SK-MEL-5 (cell line): ENCODE measurements at regions not wholly inside any gene's neighbourhood (a gene's known extent, or its start where the extent isn't known, plus 50 kb on each side); places are given as distances from the start of the nearest gene placed in this dataset.
"Not testable (repeated sequence)": the region's sequence is repeated elsewhere in the genome, so short reads cannot be mapped to it uniquely, and the experiment has no call there.

Source experiments
- DNase-seq: peaks from one replicate; pipeline ENCODE4 v3.0.0-alpha.2; 2016; ENCODE audit warnings: low read depth, low spot score
- in situ Hi-C: cut with HindIII; loops from 2 replicates; pipeline ENCODE4 v1.10.0; 2016; ENCODE audit warnings: low sequenced_read_pairs, high pct_unique_total_duplicates, low pct_unique_long_range_greater_than_20kb

GRCh38 chr16:22623351-22623781, 112.7 kb downstream of the NPIPB5 start:
- DNase-seq: no peak
- in situ Hi-C loops: no loop called here

- in situ Hi-C loops: no loop called here
- DNase-seq: no peak
Observed at GRCh38 chr16:22624038-22624799, 113.5 kb downstream of the NPIPB5 start.

DNA sequence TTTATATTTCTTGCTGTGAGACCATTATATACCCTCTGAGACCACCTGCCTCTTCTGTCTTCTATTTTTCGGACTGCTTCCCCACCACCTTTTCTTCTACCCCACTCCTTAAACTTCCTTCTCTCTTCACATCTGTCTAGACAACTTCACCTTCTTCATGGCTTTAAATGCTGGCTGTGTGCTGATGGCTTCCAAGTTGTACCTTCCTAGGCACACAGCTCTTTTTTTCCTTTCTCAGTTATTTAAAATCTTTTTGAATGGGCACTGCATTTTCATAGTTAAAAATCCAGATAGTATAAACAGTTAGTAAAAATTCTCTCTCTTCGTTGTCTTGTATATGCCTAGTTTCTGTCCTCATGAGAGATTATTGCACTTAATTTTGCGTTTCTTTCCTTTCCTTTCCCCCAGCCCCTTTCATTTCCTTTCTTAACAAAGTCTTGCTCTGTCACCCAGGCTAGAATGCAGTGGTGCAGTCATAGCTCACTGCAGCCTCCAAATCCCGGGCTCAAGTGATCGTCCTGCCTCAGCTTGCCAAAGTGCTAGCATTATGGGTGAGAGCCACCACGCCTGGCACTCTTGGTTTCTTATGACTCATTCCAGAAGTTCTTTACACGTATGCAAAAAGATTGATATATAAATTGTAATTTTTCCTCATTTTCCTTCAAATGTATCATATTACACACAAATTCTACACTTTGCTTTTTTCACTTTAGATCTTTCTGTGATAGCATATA, 114.3 kb downstream of the NPIPB5 start:
- no peak for DNase-seq
- in situ Hi-C loops: no loop called here

DNA sequence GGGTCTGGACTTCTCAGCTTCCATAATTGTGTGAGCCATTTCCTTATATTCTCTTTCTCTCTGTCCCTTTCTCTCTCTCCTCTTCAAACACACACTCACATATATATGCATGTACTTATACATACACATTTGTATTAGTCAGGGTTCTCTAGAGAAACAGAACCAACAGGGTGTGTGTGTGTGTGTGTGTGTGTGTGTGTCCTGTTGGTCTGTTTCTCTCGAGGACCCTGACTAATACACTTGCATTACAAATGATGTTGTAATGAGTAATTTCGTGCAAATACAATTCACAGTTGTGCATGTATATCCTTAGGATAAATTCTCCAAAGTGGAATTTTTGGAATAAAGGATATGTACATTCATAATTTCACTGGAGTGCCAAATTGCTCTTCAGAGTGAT, 115.3 kb downstream of the NPIPB5 start:
- in situ Hi-C loops: no loop called here
- no peak for DNase-seq

- no peak for DNase-seq
- in situ Hi-C loops: no loop called here
Observed at GRCh38 chr16:22627043-22627442, 116.4 kb downstream of the NPIPB5 start.

DNA sequence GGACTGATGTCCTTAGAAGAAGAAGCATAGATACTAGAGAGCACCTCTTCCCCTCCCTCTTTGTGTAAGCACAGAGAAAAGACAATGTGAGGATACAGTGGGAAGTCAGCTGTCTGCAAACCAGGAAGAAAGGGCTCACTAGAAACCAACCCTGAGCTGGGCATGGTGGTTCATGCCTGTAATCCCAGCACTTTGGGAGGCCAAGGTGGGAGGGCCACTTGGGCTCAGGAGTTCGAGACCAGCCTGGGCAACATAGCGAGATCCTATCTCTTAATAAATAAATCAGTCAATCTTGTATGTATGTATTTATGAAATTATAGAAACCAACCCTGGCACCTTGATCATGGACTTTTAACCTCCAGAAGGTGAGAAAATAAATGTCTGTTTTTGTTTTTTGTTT, 118.3 kb downstream of the NPIPB5 start:
- in situ Hi-C loops: no loop called here
- no peak for DNase-seq

DNA sequence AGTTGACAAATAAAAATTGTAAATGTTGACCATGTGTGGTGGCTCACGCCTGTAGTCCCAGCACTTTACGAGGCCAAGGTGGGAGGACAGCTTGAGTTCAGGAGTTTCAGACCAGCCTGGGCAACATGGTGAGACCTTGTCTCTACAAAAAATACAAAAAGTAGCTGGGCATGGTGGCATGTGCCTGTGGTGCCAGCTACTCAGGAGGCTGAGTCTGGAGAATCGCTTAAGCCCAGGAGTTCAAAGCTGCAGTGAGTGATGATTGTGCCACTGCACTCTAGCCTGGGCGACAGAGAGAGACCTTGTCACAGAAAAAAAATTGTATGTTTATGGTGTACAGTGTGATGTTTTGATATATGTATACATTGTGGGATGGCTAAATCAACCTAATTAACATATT, 119.6 kb downstream of the NPIPB5 start:
- in situ Hi-C loops: no loop called here

DNA sequence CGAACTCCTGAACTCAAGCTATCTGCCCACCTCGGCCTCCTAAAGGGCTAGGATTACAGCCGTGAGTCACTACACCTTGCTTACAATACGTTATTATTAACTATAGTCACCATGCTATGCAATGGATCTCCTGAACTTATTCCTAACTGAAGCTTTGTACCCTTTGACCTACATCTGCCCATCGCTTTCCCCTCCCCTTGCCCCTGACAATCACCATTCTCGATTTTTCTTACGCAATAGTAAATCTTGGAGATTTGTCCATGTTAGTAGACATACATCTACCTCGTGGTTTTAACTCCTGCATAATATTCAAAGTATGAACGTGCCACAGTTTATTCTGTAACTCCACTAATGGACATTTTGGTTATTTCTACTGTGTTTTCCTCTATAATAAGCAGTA, 120.6 kb downstream of the NPIPB5 start:
- in situ Hi-C loops: no loop called here
- DNase-seq: no peak

More for the DNA sequence above, 119.6 kb downstream of the NPIPB5 start:
- no peak for DNase-seq

DNA sequence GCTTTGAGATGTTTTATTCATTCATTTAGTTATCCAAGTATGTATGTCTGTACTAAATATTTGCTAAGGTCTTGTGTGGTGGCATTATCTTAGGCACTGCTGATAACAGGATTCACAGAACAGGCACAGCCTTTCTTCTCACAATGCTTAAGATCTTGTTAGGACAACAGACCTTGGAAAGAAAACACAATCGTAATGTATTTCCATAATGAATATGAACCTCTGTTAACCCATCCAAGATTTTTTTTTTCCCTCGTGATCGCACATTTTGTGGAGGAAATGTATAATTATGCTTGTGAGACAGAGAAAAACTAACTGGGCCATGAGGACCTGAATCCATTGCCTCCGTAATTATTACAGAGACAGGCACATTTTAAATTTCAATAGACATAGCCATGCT, 121.9 kb downstream of the NPIPB5 start:
- in situ Hi-C loops: no loop called here
- peak; percentile 85 for DNase-seq

DNA sequence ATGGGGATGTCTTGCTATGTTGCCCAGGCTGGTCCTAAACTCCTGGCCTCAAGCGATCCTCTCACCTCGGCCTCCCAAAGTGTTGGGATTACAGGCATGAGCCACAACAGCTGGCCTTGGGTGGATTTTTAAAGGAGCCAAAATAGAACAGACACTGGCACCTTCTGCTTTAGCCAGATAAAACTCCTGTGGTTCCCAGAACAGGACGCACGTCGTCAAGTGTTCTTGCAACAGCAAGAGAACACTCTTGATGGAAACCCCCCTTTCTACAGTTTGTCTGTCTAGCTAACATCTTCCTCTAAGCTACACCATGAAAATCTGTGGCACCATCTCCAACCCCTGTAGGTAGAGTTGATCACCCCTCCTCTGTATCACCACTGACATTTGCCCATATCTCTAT, 122.6 kb downstream of the NPIPB5 start:
- in situ Hi-C loops: no loop called here
- no peak for DNase-seq

DNA sequence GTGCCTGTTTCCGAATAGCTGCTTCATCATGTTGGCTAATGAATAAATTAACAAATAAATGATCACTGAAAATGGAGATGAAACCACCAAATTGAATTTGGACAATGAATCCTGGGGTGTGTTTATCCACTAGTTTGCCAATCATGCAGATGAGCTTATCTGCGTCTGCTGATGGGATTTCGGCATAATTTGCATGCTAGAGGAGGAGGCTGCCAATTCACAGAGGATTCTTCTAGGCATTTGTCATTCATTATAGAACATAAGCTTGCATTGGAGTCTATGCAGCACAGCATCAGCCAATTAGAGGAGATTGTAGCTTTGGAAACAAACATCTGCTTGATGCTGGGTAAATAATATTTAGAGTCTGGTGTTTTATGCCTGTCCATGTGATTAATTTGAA, 123.1 kb downstream of the NPIPB5 start:
- no peak for DNase-seq
- in situ Hi-C loops: no loop called here

GRCh38 chr16:22634954-22635353, 124.3 kb downstream of the NPIPB5 start:
- DNase-seq: no peak
- in situ Hi-C loops: no loop called here

- no peak for DNase-seq
- in situ Hi-C loops: no loop called here
Observed at GRCh38 chr16:22635357-22635761, 124.7 kb downstream of the NPIPB5 start.

DNA sequence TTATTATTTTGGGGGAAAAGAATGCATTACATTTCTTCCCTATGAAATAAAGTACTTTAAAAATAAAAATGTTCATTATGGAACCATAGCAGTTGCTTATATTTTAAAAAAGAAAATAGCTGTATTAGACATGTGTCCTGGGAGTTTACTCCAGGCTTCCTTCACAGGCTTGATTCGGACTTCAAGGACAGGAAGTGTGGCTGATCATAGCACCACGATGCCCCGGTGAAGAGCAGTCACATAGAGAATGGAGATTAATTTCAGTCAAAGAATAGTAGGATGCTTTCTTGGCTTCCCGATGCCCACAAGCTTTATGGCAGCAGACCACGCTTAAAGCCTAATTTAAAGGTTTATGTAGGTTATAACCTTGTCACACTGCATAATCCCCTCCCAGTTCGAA, 125.1 kb downstream of the NPIPB5 start:
- DNase-seq: no peak
- in situ Hi-C loops: no loop called here

DNA sequence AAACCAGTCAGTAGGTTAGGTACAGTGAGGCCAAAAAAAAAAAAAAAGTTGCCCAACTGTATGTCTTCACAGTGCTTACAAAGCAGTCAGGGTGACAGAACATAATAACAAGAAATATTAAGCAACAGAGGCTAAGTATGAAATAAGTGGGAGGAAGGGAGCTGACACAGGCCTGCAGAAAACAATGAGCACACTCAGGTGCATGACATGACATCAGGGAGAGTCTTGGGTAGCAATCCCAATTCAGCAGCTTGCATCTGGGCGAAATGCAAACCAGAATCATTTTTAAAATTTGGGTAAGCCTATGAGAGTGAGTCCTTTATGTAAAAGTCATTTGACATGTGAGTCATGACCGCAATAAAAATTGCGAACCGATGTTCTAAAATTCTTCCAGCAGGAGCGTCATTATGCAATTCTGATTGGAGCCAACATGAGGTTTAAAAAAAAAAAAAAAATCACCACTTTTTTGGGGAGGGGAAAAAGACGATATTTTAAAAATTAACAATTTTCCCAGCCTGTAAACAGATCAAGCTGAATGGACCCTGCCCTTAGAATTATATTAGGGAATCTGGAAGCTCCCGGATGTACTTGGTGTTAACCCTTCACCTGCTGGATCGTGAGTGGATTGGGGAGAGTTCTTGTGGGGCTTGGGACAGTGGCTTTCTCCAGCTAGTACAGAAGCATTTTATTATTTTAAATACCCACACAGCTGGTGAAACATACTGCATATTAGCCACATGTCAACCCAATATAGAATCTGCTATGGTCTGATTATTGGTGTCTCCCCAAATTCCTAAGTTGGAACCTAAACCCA, 127.9 kb downstream of the NPIPB5 start:
- DNase-seq: peak; percentile 83
- in situ Hi-C loops: no loop called here

GRCh38 chr16:22641131-22641628, 130.5 kb downstream of the NPIPB5 start:
- DNase-seq: peak; percentile 47
- in situ Hi-C loops: no loop called here

- no peak for DNase-seq
- in situ Hi-C loops: no loop called here
Observed at GRCh38 chr16:22642416-22643088, 131.9 kb downstream of the NPIPB5 start.

DNA sequence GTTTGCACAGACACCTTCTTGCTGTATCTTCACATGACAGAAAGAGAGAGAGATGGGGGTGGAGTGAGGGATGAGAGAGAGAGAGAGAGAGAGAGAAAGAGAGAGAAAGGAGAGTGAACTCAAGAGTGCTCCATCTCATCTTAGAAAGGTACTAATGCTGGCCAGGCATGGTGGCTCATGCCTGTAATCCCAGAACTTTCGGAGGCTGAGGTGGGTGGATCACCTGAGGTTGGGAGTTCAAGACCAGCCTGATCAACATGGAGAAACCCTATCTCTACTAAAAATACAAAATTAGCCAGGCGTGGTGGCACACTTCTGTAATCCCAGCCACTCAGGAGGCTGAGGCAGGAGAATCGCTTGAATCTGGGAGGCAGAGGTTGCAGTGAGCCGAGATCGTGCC, 132.5 kb downstream of the NPIPB5 start:
- in situ Hi-C loops, DNase-seq: not testable (repeated sequence)
